ENCODE measurements at regions not wholly inside any gene's neighbourhood (a gene's known extent, or its start where the extent isn't known, plus 50 kb on each side); places are given as distances from the start of the nearest gene placed in this dataset.

GRCh38 chr3:87047852-87048251, 56.9 kb upstream of the VGLL3 start:
- no peak for TF ChIP-seq CTCF (conservative IDR thresholded peaks at IDR 0.05; ENCODE audit: low read length)
- no peak for TF ChIP-seq EZH2phosphoT487 (IDR thresholded peaks at IDR 0.05; ENCODE audit: borderline replicate concordance, low read depth, low read length)

Data from OCI-LY7 (cell line).